ENCODE measurements at regions not wholly inside any gene's neighbourhood (a gene's known extent, or its start where the extent isn't known, plus 50 kb on each side); places are given as distances from the start of the nearest gene placed in this dataset.
"Not testable (repeated sequence)": the region's sequence is repeated elsewhere in the genome, so short reads cannot be mapped to it uniquely, and the experiment has no call there.

GRCh38 chrX:55924574-55924973 is 207.0 kb downstream of the RRAGB start:
- no peak for TF ChIP-seq CTCF (IDR thresholded peaks at IDR 0.05; ENCODE audit: low read depth, low read length)
- no peak for DNase-seq (ENCODE audit: low read depth, low spot score)
- no peak overlapping the region for H3K4me3 ChIP-seq (ENCODE audit: low read depth, low read length)
- in situ Hi-C loops (cut with HindIII; ENCODE audit: low sequenced_read_pairs), result no loop called here

GRCh38 chrX:55928529-55928928 is 211.0 kb downstream of the RRAGB start:
- DNase-seq (ENCODE audit: low read depth, low spot score); H3K4me3 ChIP-seq (ENCODE audit: low read depth, low read length); in situ Hi-C loops (cut with HindIII; ENCODE audit: low sequenced_read_pairs): not testable (repeated sequence)
